GM23338 (cell line): ENCODE measurements at regions not wholly inside any gene's neighbourhood (a gene's known extent, or its start where the extent isn't known, plus 50 kb on each side); places are given as distances from the start of the nearest gene placed in this dataset.

Source experiments
- ATAC-seq: fragments of 200-7000 bp; cut with Tn5 transposase; 3 replicates; pipeline ENCODE4 v1.9.1; 2020
- DNase-seq: peaks from one replicate; pipeline ENCODE4 v3.0.0-alpha.2; 2015; ENCODE audit warnings: low spot score
- H2AFZ ChIP-seq: fragments of 200-600 bp; sonication (generic); 2 replicates; pipeline ENCODE4 v1.8.0; 2016; ENCODE audit warnings: antibody characterized with exemption, mild to moderate bottlenecking, moderate library complexity
- H3F3A ChIP-seq: fragments of 200-600 bp; sonication (generic); replicated peaks from 2 replicates; pipeline ENCODE4 v1.8.0; 2017; ENCODE audit warnings: antibody characterized with exemption, mixed run types, low read depth
- H3K27ac ChIP-seq: fragments of 200-600 bp; sonication (generic); 2 replicates; pipeline ENCODE4 v1.6.1; 2016; ENCODE audit warnings: low read depth
- H3K27me3 ChIP-seq: fragments of 200-600 bp; sonication (generic); 2 replicates; pipeline ENCODE4 v1.8.0; 2016; ENCODE audit warnings: mild to moderate bottlenecking, mixed run types, moderate library complexity; ENCODE audit not compliant: insufficient read depth
- H3K36me3 ChIP-seq: fragments of 200-600 bp; sonication (generic); 2 replicates; pipeline ENCODE4 v1.8.0; 2016; ENCODE audit warnings: mild to moderate bottlenecking; ENCODE audit not compliant: insufficient read depth
- H3K4me1 ChIP-seq: fragments of 200-600 bp; sonication (generic); 2 replicates; pipeline ENCODE4 v1.8.0; 2016; ENCODE audit warnings: mild to moderate bottlenecking, moderate library complexity; ENCODE audit not compliant: insufficient read depth
- H3K4me2 ChIP-seq: fragments of 200-600 bp; sonication (generic); 2 replicates; pipeline ENCODE4 v1.7.1; 2017; ENCODE audit warnings: mixed run types
- H3K4me3 ChIP-seq: fragments of 200-600 bp; sonication (generic); 2 replicates; pipeline ENCODE4 v1.6.1; 2016; ENCODE audit warnings: mixed run types
- H3K79me2 ChIP-seq: fragments of 200-600 bp; sonication (generic); replicated peaks from 2 replicates; pipeline ENCODE4 v1.8.0; 2017; ENCODE audit warnings: mild to moderate bottlenecking; ENCODE audit not compliant: insufficient read depth
- H3K9me2 ChIP-seq: fragments of 200-600 bp; sonication (generic); 2 replicates; pipeline ENCODE4 v1.8.0; 2017; ENCODE audit not compliant: insufficient read depth
- H4K20me1 ChIP-seq: fragments of 200-600 bp; sonication (generic); replicated peaks from 2 replicates; pipeline ENCODE4 v1.8.0; 2017; ENCODE audit warnings: mild to moderate bottlenecking; ENCODE audit not compliant: insufficient read depth
- H3K27ac Mint-ChIP-seq: 2 replicates; pipeline ENCODE4 v1.8.0; 2020; ENCODE audit warnings: inconsistent platforms, mild to moderate bottlenecking, moderate library complexity, mixed read lengths
- H3K27me3 Mint-ChIP-seq: 3 replicates; pipeline ENCODE4 v1.8.0; 2022; ENCODE audit warnings: low read depth, mild to moderate bottlenecking, moderate library complexity, mixed read lengths, inconsistent platforms; ENCODE audit not compliant: insufficient read depth, poor library complexity
- H3K36me3 Mint-ChIP-seq: 3 replicates; pipeline ENCODE4 v1.8.0; 2021; ENCODE audit warnings: low read depth, mild to moderate bottlenecking, inconsistent platforms, moderate library complexity, mixed read lengths
- H3K4me1 Mint-ChIP-seq: 3 replicates; pipeline ENCODE4 v1.8.0; 2020; ENCODE audit warnings: mild to moderate bottlenecking, inconsistent platforms, mixed read lengths
- H3K4me3 Mint-ChIP-seq: 3 replicates; pipeline ENCODE4 v1.8.0; 2021; ENCODE audit warnings: moderate library complexity, mild to moderate bottlenecking, inconsistent platforms, mixed read lengths
- H3K9me3 Mint-ChIP-seq: 3 replicates; pipeline ENCODE4 v1.8.0; 2020; ENCODE audit warnings: moderate library complexity, mild to moderate bottlenecking, inconsistent platforms, mixed read lengths
- EZH2 ChIP-seq: fragments of 200-600 bp; sonication (generic); IDR thresholded peaks from one replicate; pipeline ENCODE4 v1.8.0; 2017; ENCODE audit warnings: antibody characterized with exemption, mild to moderate bottlenecking, low read depth; ENCODE audit not compliant: unreplicated experiment
- EZH2phosphoT487 ChIP-seq: fragments of 200-600 bp; sonication (generic); IDR thresholded peaks from one replicate; pipeline ENCODE4 v1.8.1; 2018; ENCODE audit warnings: antibody characterized with exemption; ENCODE audit not compliant: unreplicated experiment
- JUNB ChIP-seq: IDR thresholded peaks from one replicate; pipeline ENCODE4 v1.6.1; 2016; ENCODE audit warnings: antibody characterized with exemption; ENCODE audit not compliant: unreplicated experiment
- POLR2AphosphoS5 ChIP-seq: IDR thresholded peaks from 2 replicates; pipeline ENCODE4 v1.6.1; 2016; ENCODE audit warnings: antibody characterized with exemption, low read depth
- STAT1 ChIP-seq: IDR thresholded peaks from one replicate; pipeline ENCODE4 v1.6.1; 2016; ENCODE audit warnings: antibody characterized with exemption; ENCODE audit not compliant: unreplicated experiment
- TF ChIP-seq, protein P1 (sequence below): fragments of 250-450 bp; sonication (Bioruptor Pico); IDR thresholded peaks from 2 replicates; pipeline ENCODE4 v1.5.0; 2020; ENCODE audit warnings: mild to moderate bottlenecking, moderate library complexity

DNA sequence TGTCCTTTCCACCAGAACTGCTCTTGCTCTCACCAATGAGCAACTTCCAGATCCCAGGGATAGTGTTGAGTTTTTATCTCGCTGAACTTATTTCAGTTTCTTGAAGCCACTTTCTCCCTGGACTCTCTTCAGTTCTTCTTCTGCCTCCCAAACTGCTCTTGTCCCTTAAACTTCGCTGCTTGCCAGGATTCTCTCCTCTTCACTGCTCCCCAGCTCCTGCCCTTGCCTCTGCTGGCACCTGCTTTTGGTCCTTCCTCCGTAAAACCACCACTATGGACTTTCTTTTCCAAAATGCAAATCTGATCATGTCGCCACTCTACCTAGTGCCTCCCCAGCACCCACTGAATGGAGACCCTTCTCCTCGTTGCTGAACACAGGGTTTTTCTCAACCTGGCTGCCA is 92.8 kb upstream of the PALS2 start (continued):
- TF ChIP-seq, protein P1, sequence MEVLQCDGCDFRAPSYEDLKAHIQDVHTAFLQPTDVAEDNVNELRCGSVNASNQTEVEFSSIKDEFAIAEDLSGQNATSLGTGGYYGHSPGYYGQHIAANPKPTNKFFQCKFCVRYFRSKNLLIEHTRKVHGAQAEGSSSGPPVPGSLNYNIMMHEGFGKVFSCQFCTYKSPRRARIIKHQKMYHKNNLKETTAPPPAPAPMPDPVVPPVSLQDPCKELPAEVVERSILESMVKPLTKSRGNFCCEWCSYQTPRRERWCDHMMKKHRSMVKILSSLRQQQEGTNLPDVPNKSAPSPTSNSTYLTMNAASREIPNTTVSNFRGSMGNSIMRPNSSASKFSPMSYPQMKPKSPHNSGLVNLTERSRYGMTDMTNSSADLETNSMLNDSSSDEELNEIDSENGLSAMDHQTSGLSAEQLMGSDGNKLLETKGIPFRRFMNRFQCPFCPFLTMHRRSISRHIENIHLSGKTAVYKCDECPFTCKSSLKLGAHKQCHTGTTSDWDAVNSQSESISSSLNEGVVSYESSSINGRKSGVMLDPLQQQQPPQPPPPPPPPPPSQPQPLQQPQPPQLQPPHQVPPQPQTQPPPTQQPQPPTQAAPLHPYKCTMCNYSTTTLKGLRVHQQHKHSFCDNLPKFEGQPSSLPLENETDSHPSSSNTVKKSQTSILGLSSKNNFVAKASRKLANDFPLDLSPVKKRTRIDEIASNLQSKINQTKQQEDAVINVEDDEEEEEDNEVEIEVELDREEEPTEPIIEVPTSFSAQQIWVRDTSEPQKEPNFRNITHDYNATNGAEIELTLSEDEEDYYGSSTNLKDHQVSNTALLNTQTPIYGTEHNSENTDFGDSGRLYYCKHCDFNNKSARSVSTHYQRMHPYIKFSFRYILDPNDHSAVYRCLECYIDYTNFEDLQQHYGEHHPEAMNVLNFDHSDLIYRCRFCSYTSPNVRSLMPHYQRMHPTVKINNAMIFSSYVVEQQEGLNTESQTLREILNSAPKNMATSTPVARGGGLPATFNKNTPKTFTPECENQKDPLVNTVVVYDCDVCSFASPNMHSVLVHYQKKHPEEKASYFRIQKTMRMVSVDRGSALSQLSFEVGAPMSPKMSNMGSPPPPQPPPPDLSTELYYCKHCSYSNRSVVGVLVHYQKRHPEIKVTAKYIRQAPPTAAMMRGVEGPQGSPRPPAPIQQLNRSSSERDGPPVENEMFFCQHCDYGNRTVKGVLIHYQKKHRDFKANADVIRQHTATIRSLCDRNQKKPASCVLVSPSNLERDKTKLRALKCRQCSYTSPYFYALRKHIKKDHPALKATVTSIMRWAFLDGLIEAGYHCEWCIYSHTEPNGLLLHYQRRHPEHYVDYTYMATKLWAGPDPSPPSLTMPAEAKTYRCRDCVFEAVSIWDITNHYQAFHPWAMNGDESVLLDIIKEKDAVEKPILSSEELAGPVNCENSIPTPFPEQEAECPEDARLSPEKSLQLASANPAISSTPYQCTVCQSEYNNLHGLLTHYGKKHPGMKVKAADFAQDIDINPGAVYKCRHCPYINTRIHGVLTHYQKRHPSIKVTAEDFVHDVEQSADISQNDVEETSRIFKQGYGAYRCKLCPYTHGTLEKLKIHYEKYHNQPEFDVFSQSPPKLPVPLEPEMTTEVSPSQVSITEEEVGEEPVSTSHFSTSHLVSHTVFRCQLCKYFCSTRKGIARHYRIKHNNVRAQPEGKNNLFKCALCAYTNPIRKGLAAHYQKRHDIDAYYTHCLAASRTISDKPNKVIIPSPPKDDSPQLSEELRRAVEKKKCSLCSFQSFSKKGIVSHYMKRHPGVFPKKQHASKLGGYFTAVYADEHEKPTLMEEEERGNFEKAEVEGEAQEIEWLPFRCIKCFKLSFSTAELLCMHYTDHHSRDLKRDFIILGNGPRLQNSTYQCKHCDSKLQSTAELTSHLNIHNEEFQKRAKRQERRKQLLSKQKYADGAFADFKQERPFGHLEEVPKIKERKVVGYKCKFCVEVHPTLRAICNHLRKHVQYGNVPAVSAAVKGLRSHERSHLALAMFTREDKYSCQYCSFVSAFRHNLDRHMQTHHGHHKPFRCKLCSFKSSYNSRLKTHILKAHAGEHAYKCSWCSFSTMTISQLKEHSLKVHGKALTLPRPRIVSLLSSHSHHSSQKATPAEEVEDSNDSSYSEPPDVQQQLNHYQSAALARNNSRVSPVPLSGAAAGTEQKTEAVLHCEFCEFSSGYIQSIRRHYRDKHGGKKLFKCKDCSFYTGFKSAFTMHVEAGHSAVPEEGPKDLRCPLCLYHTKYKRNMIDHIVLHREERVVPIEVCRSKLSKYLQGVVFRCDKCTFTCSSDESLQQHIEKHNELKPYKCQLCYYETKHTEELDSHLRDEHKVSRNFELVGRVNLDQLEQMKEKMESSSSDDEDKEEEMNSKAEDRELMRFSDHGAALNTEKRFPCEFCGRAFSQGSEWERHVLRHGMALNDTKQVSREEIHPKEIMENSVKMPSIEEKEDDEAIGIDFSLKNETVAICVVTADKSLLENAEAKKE (CRISPR knock-in tag) = no peak
- TF ChIP-seq EZH2 (no peak), EZH2phosphoT487 (no peak), JUNB (no peak)

DNA sequence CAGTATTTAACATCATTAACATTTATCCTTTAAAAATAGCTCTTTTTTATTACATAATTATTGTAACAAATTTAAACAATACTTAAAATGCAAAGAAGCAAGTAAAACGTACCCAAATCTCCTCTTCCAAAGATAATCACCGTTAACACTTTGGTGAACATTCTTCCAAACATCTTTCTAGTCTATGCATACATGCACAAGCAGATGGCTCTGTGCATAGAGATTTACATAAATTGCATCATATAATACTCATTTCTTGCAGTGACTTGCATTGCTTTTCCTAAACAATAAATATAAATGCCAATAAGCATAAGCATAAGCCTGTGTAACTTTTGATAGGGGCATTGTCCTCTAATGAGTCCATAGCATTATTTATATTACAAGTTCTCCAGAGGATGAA is 89.4 kb upstream of the PALS2 start:
- H3F3A ChIP-seq = no peaks in the 10 kb centered on the region
- Mint-ChIP-seq H3K4me3 (no peak overlapping the region), H3K27me3 (peaks cover 10% of the 10 kb centered on the region), H3K4me1 (peaks cover 11% of the 10 kb centered on the region), H3K27ac (no peak overlapping the region), H3K9me3 (no peaks in the 10 kb centered on the region), H3K36me3 (no peaks in the 10 kb centered on the region; the same call in 2 of the 3 replicates)
- H3K27me3 ChIP-seq = no peaks in the 10 kb centered on the region; the same call in 1 of the 2 replicates
- DNase-seq = no peak
- no peak overlapping the region for H3K4me3 ChIP-seq
- peaks cover under 1% of the 10 kb centered on the region; the same call in 1 of the 2 replicates for H3K4me1 ChIP-seq
- no peak for ATAC-seq
- H3K9me2 ChIP-seq = 0 out of 2 replicates have a peak, but pooled peaks cover 4% of the 10 kb centered on the region
- TF ChIP-seq POLR2AphosphoS5 = no peak
- TF ChIP-seq, protein P1 (CRISPR knock-in tag) = no peak
- TF ChIP-seq STAT1 = no peak
- no peaks in the 10 kb centered on the region for H3K79me2 ChIP-seq
- H3K4me2 ChIP-seq = no peak overlapping the region
- H3K36me3 ChIP-seq = no peaks in the 10 kb centered on the region
- no peaks in the 10 kb centered on the region for H4K20me1 ChIP-seq
- no peak overlapping the region for H2AFZ ChIP-seq
- no peak overlapping the region for H3K27ac ChIP-seq
